Esophagus squamous epithelium (tissue), 4 donors: ENCODE measurements at regions not wholly inside any gene's neighbourhood (a gene's known extent, or its start where the extent isn't known, plus 50 kb on each side); places are given as distances from the start of the nearest gene placed in this dataset.

Source experiments
- CTCF ChIP-seq, 6 experiments: fragments of 450-650 bp in 4 of 6; fragments of 200-600 bp in 2 of 6; sonication (generic) in 2 of 6; IDR thresholded peaks; one replicate each; pipeline ENCODE4 v1.5.1; 2016 to 2019; ENCODE audit warnings: antibody characterized with exemption in 6 of 6, mild to moderate bottlenecking in 4 of 6, moderate library complexity in 4 of 6
- POLR2A ChIP-seq, 4 donors: fragments of 450-650 bp; IDR thresholded peaks; one replicate each; pipeline ENCODE4 v1.6.1; 2017; ENCODE audit warnings: antibody characterized with exemption in 4 of 4, mild to moderate bottlenecking in 4 of 4, moderate library complexity in 3 of 4

GRCh38 chr2:129767346-129768035 lies 212.0 kb upstream of the RAB6C start:
- TF ChIP-seq POLR2A (IDR thresholded peaks at IDR 0.05): no peak
- no peak for TF ChIP-seq CTCF (IDR thresholded peaks at IDR 0.05)
